ENCODE measurements at regions not wholly inside any gene's neighbourhood (a gene's known extent, or its start where the extent isn't known, plus 50 kb on each side); places are given as distances from the start of the nearest gene placed in this dataset.

GRCh38 chr2:52501715-52502475 is 1265.7 kb upstream of the CHAC2 start:
- peaks cover 3% of the 10 kb centered on the region for H3K9me3 ChIP-seq (ENCODE audit: insufficient read depth, low read depth, low read length)
- no CpG with 5 or more reads among the region's 2 CpGs for WGBS (ENCODE audit: extremely low coverage, insufficient coverage, insufficient read length)
- DNase-seq, result no peak

GRCh38 chr2:52500561-52500960 is 1267.0 kb upstream of the CHAC2 start:
- Histone ChIP-seq H3K4ac (ENCODE audit: low read depth, low read length) (no peak overlapping the region), H2BK5ac (ENCODE audit: low read depth, low read length, poor library complexity) (no peak overlapping the region), H3K27ac (ENCODE audit: low read depth, low read length) (no peak overlapping the region), H3K36me3 (ENCODE audit: control insufficient read depth in 1 of 2, insufficient read depth in 2 of 2, low read length in 2 of 2) (no peaks in the 10 kb centered on the region), H2AK5ac (ENCODE audit: low read length) (no peak overlapping the region), H3K9ac (ENCODE audit: low read length) (no peak overlapping the region), H3K4me3 (ENCODE audit: low read depth, low read length) (no peak overlapping the region), H3K79me1 (ENCODE audit: low read length) (no peaks in the 10 kb centered on the region), H3K14ac (ENCODE audit: low read length) (no peak overlapping the region), H3K23ac (ENCODE audit: low read length) (no peak overlapping the region), H3K4me1 (ENCODE audit: control insufficient read depth in 1 of 2, insufficient read depth in 2 of 2, low read length in 2 of 2) (no peaks in the 10 kb centered on the region), H4K12ac (ENCODE audit: low read depth, low read length) (no peak overlapping the region), H3K79me2 (ENCODE audit: control insufficient read depth, insufficient read depth, low read length, poor library complexity) (no peaks in the 10 kb centered on the region), H2BK120ac (ENCODE audit: insufficient read depth, low read length, poor library complexity) (no peak overlapping the region), H2BK12ac (ENCODE audit: low read length) (no peak overlapping the region), H4K91ac (ENCODE audit: low read depth, low read length) (no peak overlapping the region), H3K9me3 (ENCODE audit: insufficient read depth, low read depth, low read length) (peaks cover 3% of the 10 kb centered on the region), H3K18ac (ENCODE audit: low read length) (no peak overlapping the region), H3K4me2 (ENCODE audit: low read length) (no peak overlapping the region), H4K8ac (ENCODE audit: low read depth, low read length) (no peak overlapping the region), H2AFZ (ENCODE audit: insufficient read depth, low read length, poor library complexity) (no peak overlapping the region), H3K27me3 (ENCODE audit: insufficient read depth, low read length) (no peaks in the 10 kb centered on the region)
- DNase-seq, result no peak
- WGBS (ENCODE audit: extremely low coverage, insufficient coverage, insufficient read length), result no CpG with 5 or more reads among the region's 2 CpGs

More at GRCh38 chr2:52501715-52502475, 1265.7 kb upstream of the CHAC2 start:
- no peak overlapping the region for H3K27ac ChIP-seq (ENCODE audit: low read depth, low read length)
- H3K18ac ChIP-seq (ENCODE audit: low read length), result no peak overlapping the region
- no peak overlapping the region for H3K4me3 ChIP-seq (ENCODE audit: low read depth, low read length)
- H2BK120ac ChIP-seq (ENCODE audit: insufficient read depth, low read length, poor library complexity), result no peak overlapping the region
- no peak overlapping the region for H3K4me2 ChIP-seq (ENCODE audit: low read length)
- H4K12ac ChIP-seq (ENCODE audit: low read depth, low read length), result no peak overlapping the region
- H3K27me3 ChIP-seq (ENCODE audit: insufficient read depth, low read length), result no peaks in the 10 kb centered on the region
- H3K79me2 ChIP-seq (ENCODE audit: control insufficient read depth, insufficient read depth, low read length, poor library complexity), result no peaks in the 10 kb centered on the region
- H3K4ac ChIP-seq (ENCODE audit: low read depth, low read length), result no peak overlapping the region
- H3K23ac ChIP-seq (ENCODE audit: low read length), result no peak overlapping the region
- H3K4me1 ChIP-seq (ENCODE audit: control insufficient read depth in 1 of 2, insufficient read depth in 2 of 2, low read length in 2 of 2), result no peaks in the 10 kb centered on the region
- H4K91ac ChIP-seq (ENCODE audit: low read depth, low read length), result no peak overlapping the region
- no peak overlapping the region for H2AK5ac ChIP-seq (ENCODE audit: low read length)
- H4K8ac ChIP-seq (ENCODE audit: low read depth, low read length), result no peak overlapping the region
- H3K9ac ChIP-seq (ENCODE audit: low read length), result no peak overlapping the region
- H2AFZ ChIP-seq (ENCODE audit: insufficient read depth, low read length, poor library complexity), result no peak overlapping the region
- no peak overlapping the region for H3K14ac ChIP-seq (ENCODE audit: low read length)
- no peaks in the 10 kb centered on the region for H3K36me3 ChIP-seq (ENCODE audit: control insufficient read depth in 1 of 2, insufficient read depth in 2 of 2, low read length in 2 of 2)
- H2BK5ac ChIP-seq (ENCODE audit: low read depth, low read length, poor library complexity), result no peak overlapping the region
- no peaks in the 10 kb centered on the region for H3K79me1 ChIP-seq (ENCODE audit: low read length)
- H2BK12ac ChIP-seq (ENCODE audit: low read length), result no peak overlapping the region

GRCh38 chr2:52498077-52498750 is 1269.4 kb upstream of the CHAC2 start:
- Histone ChIP-seq H3K9me3 (ENCODE audit: insufficient read depth, low read depth, low read length) (peaks cover 3% of the 10 kb centered on the region), H4K8ac (ENCODE audit: low read depth, low read length) (no peak overlapping the region), H2BK120ac (ENCODE audit: insufficient read depth, low read length, poor library complexity) (no peak overlapping the region), H3K14ac (ENCODE audit: low read length) (no peak overlapping the region), H3K18ac (ENCODE audit: low read length) (no peak overlapping the region), H3K36me3 (ENCODE audit: control insufficient read depth in 1 of 2, insufficient read depth in 2 of 2, low read length in 2 of 2) (no peaks in the 10 kb centered on the region), H4K91ac (ENCODE audit: low read depth, low read length) (no peak overlapping the region), H3K27ac (ENCODE audit: low read depth, low read length) (no peak overlapping the region), H3K23ac (ENCODE audit: low read length) (no peak overlapping the region), H3K9ac (ENCODE audit: low read length) (no peak overlapping the region), H2AK5ac (ENCODE audit: low read length) (no peak overlapping the region), H3K79me2 (ENCODE audit: control insufficient read depth, insufficient read depth, low read length, poor library complexity) (no peaks in the 10 kb centered on the region), H3K4me2 (ENCODE audit: low read length) (no peak overlapping the region), H2BK5ac (ENCODE audit: low read depth, low read length, poor library complexity) (no peak overlapping the region), H3K27me3 (ENCODE audit: insufficient read depth, low read length) (no peaks in the 10 kb centered on the region), H2AFZ (ENCODE audit: insufficient read depth, low read length, poor library complexity) (no peak overlapping the region), H3K79me1 (ENCODE audit: low read length) (no peaks in the 10 kb centered on the region), H3K4me3 (ENCODE audit: low read depth, low read length) (no peak overlapping the region), H2BK12ac (ENCODE audit: low read length) (no peak overlapping the region), H3K4me1 (ENCODE audit: control insufficient read depth in 1 of 2, insufficient read depth in 2 of 2, low read length in 2 of 2) (no peaks in the 10 kb centered on the region), H3K4ac (ENCODE audit: low read depth, low read length) (no peak overlapping the region), H4K12ac (ENCODE audit: low read depth, low read length) (no peak overlapping the region)
- DNase-seq, result no peak
- no CpG with 5 or more reads among the region's 3 CpGs for WGBS (ENCODE audit: extremely low coverage, insufficient coverage, insufficient read length)

GRCh38 chr2:52495816-52496215 is 1271.8 kb upstream of the CHAC2 start:
- H2AFZ ChIP-seq (ENCODE audit: insufficient read depth, low read length, poor library complexity), result no peak overlapping the region
- no peaks in the 10 kb centered on the region for H3K4me1 ChIP-seq (ENCODE audit: control insufficient read depth in 1 of 2, insufficient read depth in 2 of 2, low read length in 2 of 2)
- no peak overlapping the region for H2BK12ac ChIP-seq (ENCODE audit: low read length)
- no peak overlapping the region for H4K8ac ChIP-seq (ENCODE audit: low read depth, low read length)
- peaks cover 3% of the 10 kb centered on the region for H3K9me3 ChIP-seq (ENCODE audit: insufficient read depth, low read depth, low read length)
- H3K27me3 ChIP-seq (ENCODE audit: insufficient read depth, low read length), result no peaks in the 10 kb centered on the region
- no peak overlapping the region for H4K91ac ChIP-seq (ENCODE audit: low read depth, low read length)
- no peak overlapping the region for H3K4ac ChIP-seq (ENCODE audit: low read depth, low read length)
- H2BK5ac ChIP-seq (ENCODE audit: low read depth, low read length, poor library complexity), result no peak overlapping the region
- no peak overlapping the region for H2BK120ac ChIP-seq (ENCODE audit: insufficient read depth, low read length, poor library complexity)
- no peak overlapping the region for H3K9ac ChIP-seq (ENCODE audit: low read length)
- no peak overlapping the region for H3K4me3 ChIP-seq (ENCODE audit: low read depth, low read length)
- no peak overlapping the region for H3K27ac ChIP-seq (ENCODE audit: low read depth, low read length)
- H3K79me1 ChIP-seq (ENCODE audit: low read length), result no peaks in the 10 kb centered on the region
- H3K14ac ChIP-seq (ENCODE audit: low read length), result no peak overlapping the region
- H3K79me2 ChIP-seq (ENCODE audit: control insufficient read depth, insufficient read depth, low read length, poor library complexity), result no peaks in the 10 kb centered on the region
- H4K12ac ChIP-seq (ENCODE audit: low read depth, low read length), result no peak overlapping the region
- no peak overlapping the region for H3K23ac ChIP-seq (ENCODE audit: low read length)
- no peaks in the 10 kb centered on the region for H3K36me3 ChIP-seq (ENCODE audit: control insufficient read depth in 1 of 2, insufficient read depth in 2 of 2, low read length in 2 of 2)
- no peak overlapping the region for H3K18ac ChIP-seq (ENCODE audit: low read length)
- no peak overlapping the region for H3K4me2 ChIP-seq (ENCODE audit: low read length)
- no peak overlapping the region for H2AK5ac ChIP-seq (ENCODE audit: low read length)
- no peak for DNase-seq

All from trophoblast cell (in vitro differentiated cells and primary cell).